ENCODE measurements at regions not wholly inside any gene's neighbourhood (a gene's known extent, or its start where the extent isn't known, plus 50 kb on each side); places are given as distances from the start of the nearest gene placed in this dataset.

DNA sequence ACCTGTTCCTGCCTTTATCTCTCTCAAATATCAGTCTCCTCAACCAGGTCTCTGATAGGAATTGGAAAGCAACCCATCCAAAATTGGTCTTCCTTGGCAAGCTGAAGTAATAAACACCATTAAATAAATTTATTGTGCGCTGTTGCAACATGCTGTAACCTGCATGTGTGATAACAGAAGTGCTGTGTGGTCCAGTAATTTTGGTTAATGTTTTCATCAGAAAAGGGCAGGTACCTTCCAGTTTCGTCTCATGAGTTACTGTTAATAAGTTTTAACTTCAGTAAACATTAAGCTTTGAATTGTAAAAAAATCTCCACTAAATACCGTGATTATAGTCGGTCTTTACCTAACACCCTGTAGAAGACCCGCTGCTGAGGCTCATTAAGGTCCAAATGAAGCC is 624.7 kb downstream of the TNS3 start:
- TF ChIP-seq POLR2A (IDR thresholded peaks at IDR 0.05; ENCODE audit: low read depth, low read length) (no peak), PAX5 (IDR thresholded peaks at IDR 0.05; ENCODE audit: insufficient read depth, low read length, severe bottlenecking) (no peak)
